HCEC 1CT (cell line): ENCODE measurements at regions not wholly inside any gene's neighbourhood (a gene's known extent, or its start where the extent isn't known, plus 50 kb on each side); places are given as distances from the start of the nearest gene placed in this dataset.

Source experiments
- DNase-seq: peaks from one replicate; pipeline ENCODE4 v3.0.0-alpha.2; 2017

GRCh38 chr3:193879099-193879863 lies 256.7 kb upstream of the HES1 start:
- no peak for DNase-seq

GRCh38 chr3:193879864-193880242 lies 256.1 kb upstream of the HES1 start:
- no peak for DNase-seq

GRCh38 chr3:193882091-193882490 lies 253.9 kb upstream of the HES1 start:
- no peak for DNase-seq

- no peak for DNase-seq
Measured at GRCh38 chr3:193883551-193883950, 252.4 kb upstream of the HES1 start.

GRCh38 chr3:193884027-193884426 lies 251.9 kb upstream of the HES1 start:
- DNase-seq = no peak

GRCh38 chr3:193884652-193885051 lies 251.3 kb upstream of the HES1 start:
- no peak for DNase-seq

GRCh38 chr3:193885832-193886231 lies 250.1 kb upstream of the HES1 start:
- no peak for DNase-seq

GRCh38 chr3:193890016-193890897 lies 245.7 kb upstream of the HES1 start:
- no peak for DNase-seq

- DNase-seq = no peak
Measured at GRCh38 chr3:193894121-193894863, 241.7 kb upstream of the HES1 start.

- no peak for DNase-seq
Measured at GRCh38 chr3:193895409-193895808, 240.5 kb upstream of the HES1 start.

GRCh38 chr3:193896419-193896818 lies 239.5 kb upstream of the HES1 start:
- DNase-seq = no peak

GRCh38 chr3:193897288-193897687 lies 238.7 kb upstream of the HES1 start:
- DNase-seq = no peak

- DNase-seq = no peak
Measured at GRCh38 chr3:193897731-193898180, 238.2 kb upstream of the HES1 start.

- DNase-seq = no peak
Measured at GRCh38 chr3:193899001-193899400, 236.9 kb upstream of the HES1 start.

GRCh38 chr3:193901007-193901406 lies 234.9 kb upstream of the HES1 start:
- DNase-seq = no peak

- DNase-seq = no peak
Measured at GRCh38 chr3:193902607-193903511, 233.1 kb upstream of the HES1 start.

- DNase-seq = no peak
Measured at GRCh38 chr3:193903512-193903817, 232.5 kb upstream of the HES1 start.

GRCh38 chr3:193903966-193904365 lies 232.0 kb upstream of the HES1 start:
- DNase-seq = no peak

- DNase-seq = no peak
Measured at GRCh38 chr3:193905541-193906396, 230.2 kb upstream of the HES1 start.

GRCh38 chr3:193906849-193907410 lies 229.0 kb upstream of the HES1 start:
- no peak for DNase-seq

- no peak for DNase-seq
Measured at GRCh38 chr3:193908181-193908744, 227.7 kb upstream of the HES1 start.
